ENCODE measurements at regions not wholly inside any gene's neighbourhood (a gene's known extent, or its start where the extent isn't known, plus 50 kb on each side); places are given as distances from the start of the nearest gene placed in this dataset.

- Histone ChIP-seq H3K4me3 (ENCODE audit: low read depth, low read length, poor library complexity, severe bottlenecking) (no peak overlapping the region), H3K27ac (ENCODE audit: low read depth, low read length, poor library complexity, severe bottlenecking) (no peak overlapping the region), H3K4me1 (ENCODE audit: insufficient read depth, low read length, poor library complexity, severe bottlenecking) (no peaks in the 10 kb centered on the region), H3K36me3 (ENCODE audit: insufficient read depth, low read length, poor library complexity, severe bottlenecking) (no peaks in the 10 kb centered on the region), H3K9me3 (ENCODE audit: low read depth, low read length, poor library complexity, severe bottlenecking) (no peaks in the 10 kb centered on the region), H3K27me3 (replicated peaks; ENCODE audit: insufficient read depth, low read depth, low read length, poor library complexity) (no peaks in the 10 kb centered on the region)
- no peak for DNase-seq (ENCODE audit: low spot score)
- ChIA-PET CTCF (no interaction called here), POLR2A (ENCODE audit: low non-redundant PET) (no interaction called here)
- no peak for TF ChIP-seq EZH2 (IDR thresholded peaks at IDR 0.05; ENCODE audit: borderline replicate concordance, low read depth, low read length, poor library complexity, severe bottlenecking)
- TF ChIP-seq CTCF (conservative IDR thresholded peaks at IDR 0.05; ENCODE audit: low read depth, low read length): no peak
- intact Hi-C loops (cut with micrococcal nuclease; ENCODE audit: unreplicated experiment): no loop called here
- BruUV-seq (replicated peaks): no TSS peak
Measured at GRCh38 chr5:120037451-120037850, 408.1 kb downstream of the FAM170A start.

- CTCF ChIA-PET: no interaction called here
- H3K9me3 ChIP-seq (ENCODE audit: low read depth, low read length, poor library complexity, severe bottlenecking): no peaks in the 10 kb centered on the region
- intact Hi-C loops (cut with micrococcal nuclease; ENCODE audit: unreplicated experiment): no loop called here
- no peak overlapping the region for H3K4me3 ChIP-seq (ENCODE audit: low read depth, low read length, poor library complexity, severe bottlenecking)
- H3K4me1 ChIP-seq (ENCODE audit: insufficient read depth, low read length, poor library complexity, severe bottlenecking): no peaks in the 10 kb centered on the region
- H3K36me3 ChIP-seq (ENCODE audit: insufficient read depth, low read length, poor library complexity, severe bottlenecking): no peaks in the 10 kb centered on the region
- no peaks in the 10 kb centered on the region for H3K27me3 ChIP-seq (replicated peaks; ENCODE audit: insufficient read depth, low read depth, low read length, poor library complexity)
- TF ChIP-seq CTCF (conservative IDR thresholded peaks at IDR 0.05; ENCODE audit: low read depth, low read length): no peak
- TF ChIP-seq EZH2 (IDR thresholded peaks at IDR 0.05; ENCODE audit: borderline replicate concordance, low read depth, low read length, poor library complexity, severe bottlenecking): no peak
- POLR2A ChIA-PET (ENCODE audit: low non-redundant PET): no interaction called here
- DNase-seq (ENCODE audit: low spot score): no peak
- no peak overlapping the region for H3K27ac ChIP-seq (ENCODE audit: low read depth, low read length, poor library complexity, severe bottlenecking)
- BruUV-seq (replicated peaks): no TSS peak
Measured at GRCh38 chr5:120039111-120039510, 409.8 kb downstream of the FAM170A start.

GRCh38 chr5:120043431-120043830, 414.1 kb downstream of the FAM170A start:
- intact Hi-C loops (cut with micrococcal nuclease; ENCODE audit: unreplicated experiment): no loop called here
- Histone ChIP-seq H3K4me3 (ENCODE audit: low read depth, low read length, poor library complexity, severe bottlenecking) (no peak overlapping the region), H3K9me3 (ENCODE audit: low read depth, low read length, poor library complexity, severe bottlenecking) (no peaks in the 10 kb centered on the region), H3K27ac (ENCODE audit: low read depth, low read length, poor library complexity, severe bottlenecking) (no peak overlapping the region), H3K36me3 (ENCODE audit: insufficient read depth, low read length, poor library complexity, severe bottlenecking) (no peaks in the 10 kb centered on the region), H3K4me1 (ENCODE audit: insufficient read depth, low read length, poor library complexity, severe bottlenecking) (no peaks in the 10 kb centered on the region), H3K27me3 (replicated peaks; ENCODE audit: insufficient read depth, low read depth, low read length, poor library complexity) (no peaks in the 10 kb centered on the region)
- TF ChIP-seq EZH2 (IDR thresholded peaks at IDR 0.05; ENCODE audit: borderline replicate concordance, low read depth, low read length, poor library complexity, severe bottlenecking) (no peak), CTCF (conservative IDR thresholded peaks at IDR 0.05; ENCODE audit: low read depth, low read length) (no peak)
- no TSS peak for BruUV-seq (replicated peaks)
- ChIA-PET POLR2A (ENCODE audit: low non-redundant PET) (no interaction called here), CTCF (no interaction called here)
- DNase-seq (ENCODE audit: low spot score): no peak
